ENCODE measurements at regions not wholly inside any gene's neighbourhood (a gene's known extent, or its start where the extent isn't known, plus 50 kb on each side); places are given as distances from the start of the nearest gene placed in this dataset.

DNA sequence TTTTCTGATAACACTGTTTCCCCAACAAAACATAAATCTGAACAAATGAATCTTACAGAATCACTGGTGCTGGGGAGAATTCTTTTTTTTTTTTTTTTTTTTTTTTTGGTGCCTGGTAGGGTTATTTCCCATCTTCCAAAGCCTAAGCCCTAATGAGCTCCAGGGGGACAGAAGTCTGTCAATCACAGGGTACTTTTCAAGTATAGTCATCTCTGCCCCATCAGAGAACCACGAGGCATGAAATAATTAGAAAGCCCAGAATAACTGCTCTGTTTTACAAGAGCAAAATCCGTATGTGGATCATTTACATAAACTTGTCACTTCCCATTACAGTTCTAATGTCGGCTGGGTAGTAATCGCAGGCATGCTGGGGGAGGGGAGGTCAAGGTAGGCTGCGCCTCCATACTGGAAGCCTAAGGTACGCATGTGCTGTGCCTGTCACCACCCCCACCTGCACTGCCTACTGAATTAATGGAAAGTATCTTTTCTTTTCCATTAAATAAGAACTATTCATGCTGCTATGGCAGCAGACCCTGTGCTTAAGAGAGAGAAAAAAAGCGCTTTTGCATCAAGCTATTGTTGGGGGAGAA is 164.7 kb upstream of the LEF1 start:
- Histone ChIP-seq H3K36me3 (ENCODE audit: control insufficient read depth in 2 of 2, extremely low read depth in 1 of 2, insufficient read depth in 2 of 2, low read length in 2 of 2) (no peaks in the 10 kb centered on the region), H3K79me2 (ENCODE audit: control insufficient read depth, insufficient read depth, low read length) (no peaks in the 10 kb centered on the region), H3K9ac (replicated peaks; ENCODE audit: extremely low read depth, insufficient read depth, low read length) (no peak overlapping the region), H3K4me1 (ENCODE audit: control insufficient read depth, extremely low read depth, insufficient read depth, low read length) (no peaks in the 10 kb centered on the region), H3K4me2 (ENCODE audit: insufficient read depth, low read length) (no peak overlapping the region), H3K27me3 (ENCODE audit: control insufficient read depth in 2 of 2, insufficient read depth in 2 of 2, low read length in 2 of 2) (no peaks in the 10 kb centered on the region), H3K9me1 (replicated peaks; ENCODE audit: control insufficient read depth, extremely low read depth, insufficient read depth, low read length) (no peaks in the 10 kb centered on the region), H4K20me1 (replicated peaks; ENCODE audit: control insufficient read depth, extremely low read depth, insufficient read depth, low read length) (no peaks in the 10 kb centered on the region), H3K4me3 (replicated peaks in 1 of 3; ENCODE audit: insufficient read depth in 1 of 3, low read depth in 1 of 3, low read length in 3 of 3) (no peak overlapping the region), H3K27ac (ENCODE audit: insufficient read depth, low read depth, low read length) (no peak overlapping the region), H3K9me3 (replicated peaks; ENCODE audit: control insufficient read depth, insufficient read depth, low read length) (no peaks in the 10 kb centered on the region), H2AFZ (ENCODE audit: low read depth, low read length) (no peak overlapping the region)
- dilution Hi-C loops (cut with MboI; ENCODE audit: extremely low pct_ligation_motif_present, low sequenced_read_pairs) (no loop called here), intact Hi-C loops (cut with micrococcal nuclease) (no loop called here)
- FAIRE-seq (no peak), DNase-seq (ENCODE audit: low read depth, low spot score) (no peak)
- TF ChIP-seq, protein P1, sequence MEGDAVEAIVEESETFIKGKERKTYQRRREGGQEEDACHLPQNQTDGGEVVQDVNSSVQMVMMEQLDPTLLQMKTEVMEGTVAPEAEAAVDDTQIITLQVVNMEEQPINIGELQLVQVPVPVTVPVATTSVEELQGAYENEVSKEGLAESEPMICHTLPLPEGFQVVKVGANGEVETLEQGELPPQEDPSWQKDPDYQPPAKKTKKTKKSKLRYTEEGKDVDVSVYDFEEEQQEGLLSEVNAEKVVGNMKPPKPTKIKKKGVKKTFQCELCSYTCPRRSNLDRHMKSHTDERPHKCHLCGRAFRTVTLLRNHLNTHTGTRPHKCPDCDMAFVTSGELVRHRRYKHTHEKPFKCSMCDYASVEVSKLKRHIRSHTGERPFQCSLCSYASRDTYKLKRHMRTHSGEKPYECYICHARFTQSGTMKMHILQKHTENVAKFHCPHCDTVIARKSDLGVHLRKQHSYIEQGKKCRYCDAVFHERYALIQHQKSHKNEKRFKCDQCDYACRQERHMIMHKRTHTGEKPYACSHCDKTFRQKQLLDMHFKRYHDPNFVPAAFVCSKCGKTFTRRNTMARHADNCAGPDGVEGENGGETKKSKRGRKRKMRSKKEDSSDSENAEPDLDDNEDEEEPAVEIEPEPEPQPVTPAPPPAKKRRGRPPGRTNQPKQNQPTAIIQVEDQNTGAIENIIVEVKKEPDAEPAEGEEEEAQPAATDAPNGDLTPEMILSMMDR (IDR thresholded peaks at IDR 0.05; ENCODE audit: extremely low read depth in 1 of 2, insufficient read depth in 1 of 2, low read depth in 1 of 2, low read length in 2 of 2): no peak
- TF ChIP-seq FOS (IDR thresholded peaks at IDR 0.05; ENCODE audit: borderline replicate concordance, insufficient read depth, low read length) (no peak), JUN (IDR thresholded peaks at IDR 0.05; ENCODE audit: borderline replicate concordance, insufficient read depth, insufficient read length, low read depth) (no peak), EZH2 (IDR thresholded peaks at IDR 0.05; ENCODE audit: borderline replicate concordance, low read depth, low read length, severe bottlenecking) (no peak), POLR2AphosphoS5 (IDR thresholded peaks at IDR 0.05; ENCODE audit: insufficient read depth, low read depth, low read length) (no peak), GATA2 (IDR thresholded peaks at IDR 0.05; ENCODE audit: insufficient read depth, insufficient read length, low read depth, low read length) (no peak), POLR2A (IDR thresholded peaks at IDR 0.05; ENCODE audit: low read depth, low read length) (no peak), MYC (IDR thresholded peaks at IDR 0.05; ENCODE audit: low read depth, low read length) (no peak)
- TF ChIP-seq, protein P2, sequence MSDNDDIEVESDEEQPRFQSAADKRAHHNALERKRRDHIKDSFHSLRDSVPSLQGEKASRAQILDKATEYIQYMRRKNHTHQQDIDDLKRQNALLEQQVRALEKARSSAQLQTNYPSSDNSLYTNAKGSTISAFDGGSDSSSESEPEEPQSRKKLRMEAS (IDR thresholded peaks at IDR 0.05; ENCODE audit: insufficient read depth, insufficient read length): no peak
- ChIA-PET CTCF (no interaction called here), POLR2A (no interaction called here)
- BruUV-seq (replicated peaks): no TSS peak

All from endothelial cell of umbilical vein (primary cell).